Liver (tissue), 3 donors: ENCODE measurements at regions not wholly inside any gene's neighbourhood (a gene's known extent, or its start where the extent isn't known, plus 50 kb on each side); places are given as distances from the start of the nearest gene placed in this dataset.

Source experiments
- CTCF ChIP-seq: fragments of 150-350 bp; IDR thresholded peaks from 2 replicates; pipeline ENCODE4 v1.5.1; 2017; ENCODE audit warnings: improper control_type of control experiment, low read depth, low read length; ENCODE audit not compliant: missing input control
- EGR1 ChIP-seq, 2 donors: IDR thresholded peaks; 2 replicates each; pipeline ENCODE4 v1.6.1; 2016 to 2018; ENCODE audit warnings: antibody characterized with exemption in 2 of 2, low read depth in 2 of 2
- FOXA1 ChIP-seq: IDR thresholded peaks from 2 replicates; pipeline ENCODE4 v1.6.1; 2016; ENCODE audit warnings: antibody characterized with exemption
- HNF4A ChIP-seq, 2 donors: conservative IDR thresholded peaks; 2 replicates each; pipeline ENCODE4 v1.6.1; 2016; ENCODE audit warnings: antibody characterized with exemption in 2 of 2, mild to moderate bottlenecking in 2 of 2
- JUND ChIP-seq, 2 donors: IDR thresholded peaks; 2 replicates each; pipeline ENCODE4 v1.6.1; 2016; ENCODE audit warnings: antibody characterized with exemption in 2 of 2
- MAX ChIP-seq: IDR thresholded peaks from 2 replicates; pipeline ENCODE4 v1.6.1; 2016; ENCODE audit warnings: antibody characterized with exemption
- RAD21 ChIP-seq, 2 donors: IDR thresholded peaks; 2 replicates each; pipeline ENCODE4 v1.6.1; 2016; ENCODE audit warnings: antibody characterized with exemption in 2 of 2, mild to moderate bottlenecking in 2 of 2
- REST ChIP-seq: IDR thresholded peaks from 2 replicates; pipeline ENCODE4 v1.6.1; 2016; ENCODE audit warnings: antibody characterized with exemption, mild to moderate bottlenecking
- SP1 ChIP-seq: IDR thresholded peaks from 2 replicates; pipeline ENCODE4 v1.6.1; 2018; ENCODE audit warnings: antibody characterized with exemption, mild to moderate bottlenecking
- TAF1 ChIP-seq: conservative IDR thresholded peaks from 2 replicates; pipeline ENCODE4 v1.6.1; 2016; ENCODE audit warnings: antibody characterized with exemption, mild to moderate bottlenecking
- YY1 ChIP-seq: IDR thresholded peaks from 2 replicates; pipeline ENCODE4 v1.6.1; 2016; ENCODE audit warnings: antibody characterized with exemption, mild to moderate bottlenecking
- donor health status: healthy.
- donor health status: healthy.

GRCh38 chr6:55642366-55642765 lies 63.4 kb upstream of the HMGCLL1 start:
- TF ChIP-seq CTCF (no peak), EGR1 (IDR thresholded peaks at IDR 0.05; ENCODE audit: low read depth in 2 of 2) (no peak), TAF1 (no peak), MAX (no peak), FOXA1 (no peak), SP1 (no peak), RAD21 (IDR thresholded peaks at IDR 0.05) (no peak), REST (no peak), HNF4A (conservative IDR thresholded peaks at IDR 0.05) (no peak), JUND (IDR thresholded peaks at IDR 0.05) (no peak), YY1 (no peak)
